Large intestine (tissue), 3 donors: ENCODE measurements at regions not wholly inside any gene's neighbourhood (a gene's known extent, or its start where the extent isn't known, plus 50 kb on each side); places are given as distances from the start of the nearest gene placed in this dataset.

Experiments
- DNase-seq, 2 donors: peaks; one replicate each; pipeline versions ENCODE4 v3.0.0 to v3.0.0-alpha.2; 2013
- H3K27ac ChIP-seq: one replicate; pipeline ENCODE4 v1.5.1; 2013; ENCODE audit warnings: low read length
- H3K27me3 ChIP-seq: 2 replicates; pipeline ENCODE4 v1.6.1; 2013; ENCODE audit warnings: low read length; ENCODE audit not compliant: control insufficient read depth, insufficient read depth
- H3K36me3 ChIP-seq: 2 replicates; pipeline ENCODE4 v1.6.1; 2013; ENCODE audit warnings: low read length; ENCODE audit not compliant: control insufficient read depth, insufficient read depth
- H3K4me1 ChIP-seq: one replicate; pipeline ENCODE4 v1.6.1; 2013; ENCODE audit warnings: low read length; ENCODE audit not compliant: control insufficient read depth, insufficient read depth
- H3K4me3 ChIP-seq: one replicate; pipeline ENCODE4 v1.5.1; 2013; ENCODE audit warnings: low read length
- H3K9me3 ChIP-seq: one replicate; pipeline ENCODE4 v1.6.1; 2013; ENCODE audit warnings: mild to moderate bottlenecking, low read depth, low read length, moderate library complexity; ENCODE audit not compliant: control insufficient read depth
- WGBS: methylation state at CpG from one replicate; pipeline ENCODE4 v1.1.5; 2013; ENCODE audit warnings: low lambda C conversion rate; ENCODE audit not compliant: insufficient coverage; 5-methylcytosine and 5-hydroxymethylcytosine counted together

DNA sequence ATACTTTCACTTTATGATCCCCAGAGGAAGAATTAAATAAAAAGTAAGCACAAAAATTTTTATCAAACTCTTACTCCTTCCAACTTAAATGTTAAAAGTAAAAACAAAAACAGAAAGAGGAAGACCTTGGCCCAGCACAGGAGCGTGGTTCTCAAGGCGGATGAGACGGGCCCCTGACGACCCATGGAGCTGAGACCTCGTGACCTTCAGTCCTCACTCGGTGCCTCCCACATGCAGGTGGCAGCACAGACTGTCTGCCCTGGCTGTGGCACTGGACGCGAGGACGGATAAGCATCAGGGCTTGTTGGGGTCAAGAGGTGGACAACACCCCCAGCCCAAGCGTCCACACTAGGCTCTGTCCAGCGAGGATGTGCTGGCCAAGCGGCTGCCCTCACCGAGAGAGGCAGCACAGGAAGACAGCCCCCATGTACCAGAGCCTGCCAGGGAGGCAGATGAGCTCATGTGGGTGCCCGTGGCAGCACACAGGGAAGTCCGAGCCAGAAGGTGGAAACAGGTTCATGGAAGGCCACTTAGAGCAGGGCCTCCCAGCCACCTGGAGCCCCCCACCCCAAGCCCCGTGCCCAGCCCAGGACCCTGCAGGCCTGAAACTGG lies 1389.8 kb downstream of the TBC1D22A start:
- no peak for DNase-seq
- H3K27me3 ChIP-seq: no peaks in the 10 kb centered on the region
- WGBS: 20% methylated on average over 1 of the region's 16 CpGs
- no peak overlapping the region for H3K4me3 ChIP-seq
- no peaks in the 10 kb centered on the region for H3K4me1 ChIP-seq
- no peak overlapping the region for H3K27ac ChIP-seq
- no peaks in the 10 kb centered on the region for H3K36me3 ChIP-seq
- no peaks in the 10 kb centered on the region for H3K9me3 ChIP-seq

DNA sequence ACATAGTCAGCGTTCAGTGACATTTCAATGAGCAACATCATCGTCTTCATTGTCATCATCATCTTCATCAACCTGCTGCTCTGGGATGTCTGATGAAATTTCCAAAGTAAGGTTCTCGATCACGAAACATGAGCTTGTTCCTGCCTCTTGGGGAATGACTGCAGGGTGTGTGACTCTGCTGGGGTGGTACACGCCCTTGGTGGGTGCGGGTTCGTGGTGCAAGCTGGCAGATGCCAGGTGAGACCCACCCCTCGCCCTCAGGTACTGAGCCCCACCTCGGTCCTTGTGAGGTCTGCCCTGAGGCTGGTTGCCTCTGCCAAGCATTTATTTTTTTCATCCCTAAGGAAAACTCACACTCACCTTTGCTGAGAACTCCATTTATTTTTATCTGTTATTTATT lies 1389.2 kb downstream of the TBC1D22A start:
- H3K27ac ChIP-seq: no peak overlapping the region
- H3K4me3 ChIP-seq: no peak overlapping the region
- H3K27me3 ChIP-seq: no peaks in the 10 kb centered on the region
- H3K4me1 ChIP-seq: no peaks in the 10 kb centered on the region
- H3K9me3 ChIP-seq: no peaks in the 10 kb centered on the region
- H3K36me3 ChIP-seq: no peaks in the 10 kb centered on the region
- DNase-seq: no peak
- WGBS: 80% methylated on average over 1 of the region's 9 CpGs

GRCh38 chr22:48147831-48148230 lies 1385.4 kb downstream of the TBC1D22A start:
- no peak overlapping the region for H3K27ac ChIP-seq
- no CpG with 5 or more reads among the region's 9 CpGs for WGBS
- no peak overlapping the region for H3K4me3 ChIP-seq
- H3K27me3 ChIP-seq: no peaks in the 10 kb centered on the region
- no peaks in the 10 kb centered on the region for H3K36me3 ChIP-seq
- H3K4me1 ChIP-seq: no peaks in the 10 kb centered on the region
- DNase-seq: no peak
- no peaks in the 10 kb centered on the region for H3K9me3 ChIP-seq

DNA sequence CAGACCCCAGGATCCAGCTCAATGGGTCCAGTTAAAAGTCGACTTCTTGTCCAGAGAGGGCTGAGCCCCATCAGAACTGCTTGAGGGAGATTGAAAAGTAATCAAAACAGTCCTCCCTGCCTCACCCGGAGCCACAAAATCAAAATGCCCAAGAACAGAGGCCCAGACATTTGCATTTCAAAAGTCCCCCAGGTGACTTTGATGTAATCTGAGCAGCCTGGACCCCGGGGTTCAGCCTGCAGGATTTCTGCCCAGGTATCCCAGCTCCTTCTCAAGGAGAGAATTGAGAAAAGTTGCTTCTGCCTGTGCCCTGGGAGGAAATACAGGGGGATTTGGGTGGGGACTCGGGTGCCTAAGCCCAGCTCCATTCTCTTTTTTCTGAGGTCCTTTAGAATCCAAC lies 1385.0 kb downstream of the TBC1D22A start:
- H3K36me3 ChIP-seq: no peaks in the 10 kb centered on the region
- H3K9me3 ChIP-seq: no peaks in the 10 kb centered on the region
- H3K27ac ChIP-seq: no peak overlapping the region
- no peak for DNase-seq
- no peak overlapping the region for H3K4me3 ChIP-seq
- H3K27me3 ChIP-seq: no peaks in the 10 kb centered on the region
- no CpG with 5 or more reads among the region's 4 CpGs for WGBS
- H3K4me1 ChIP-seq: no peaks in the 10 kb centered on the region

DNA sequence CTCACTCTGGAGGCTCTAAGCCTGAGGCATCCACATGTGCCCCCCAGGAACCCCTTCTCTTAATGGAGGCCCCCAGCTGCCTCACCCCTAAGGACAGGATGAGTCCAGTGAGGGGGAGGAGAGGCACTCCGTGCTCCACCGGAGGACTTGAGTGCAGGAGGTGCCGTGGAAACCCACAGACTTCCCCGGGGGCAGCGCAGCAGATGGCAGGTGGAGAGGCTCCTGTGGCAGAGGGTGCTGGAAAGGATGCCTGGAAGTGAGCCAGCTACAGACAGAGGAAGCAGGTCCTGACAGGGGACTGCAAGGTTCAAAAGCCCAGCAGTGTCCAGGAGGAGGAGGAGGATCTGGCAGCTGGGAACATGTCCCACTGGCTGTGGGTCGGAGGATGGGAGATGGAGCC lies 1384.0 kb downstream of the TBC1D22A start:
- WGBS: 90% methylated on average over 2 of the region's 6 CpGs

GRCh38 chr22:48145738-48146137 lies 1383.3 kb downstream of the TBC1D22A start:
- H3K27me3 ChIP-seq: no peaks in the 10 kb centered on the region
- H3K9me3 ChIP-seq: no peaks in the 10 kb centered on the region
- no peak overlapping the region for H3K4me3 ChIP-seq
- no peaks in the 10 kb centered on the region for H3K4me1 ChIP-seq
- no peak for DNase-seq
- no CpG with 5 or more reads among the region's 7 CpGs for WGBS
- H3K36me3 ChIP-seq: no peaks in the 10 kb centered on the region
- H3K27ac ChIP-seq: no peak overlapping the region

More for the DNA sequence above, 1384.0 kb downstream of the TBC1D22A start:
- DNase-seq: no peak
- no peaks in the 10 kb centered on the region for H3K36me3 ChIP-seq
- H3K4me1 ChIP-seq: no peaks in the 10 kb centered on the region
- no peaks in the 10 kb centered on the region for H3K9me3 ChIP-seq
- H3K27me3 ChIP-seq: no peaks in the 10 kb centered on the region
- no peak overlapping the region for H3K27ac ChIP-seq
- no peak overlapping the region for H3K4me3 ChIP-seq

- no peaks in the 10 kb centered on the region for H3K36me3 ChIP-seq
- no peak overlapping the region for H3K27ac ChIP-seq
- H3K4me1 ChIP-seq: no peaks in the 10 kb centered on the region
- WGBS: no CpG with 5 or more reads among the region's 4 CpGs
- no peak for DNase-seq
- H3K9me3 ChIP-seq: no peaks in the 10 kb centered on the region
- no peaks in the 10 kb centered on the region for H3K27me3 ChIP-seq
- H3K4me3 ChIP-seq: no peak overlapping the region
These were observed 1381.9 kb downstream of the TBC1D22A start for GRCh38 chr22:48144318-48144717.

GRCh38 chr22:48143856-48144255 lies 1381.4 kb downstream of the TBC1D22A start:
- Histone ChIP-seq H3K36me3 (no peaks in the 10 kb centered on the region), H3K9me3 (no peaks in the 10 kb centered on the region), H3K4me3 (no peak overlapping the region), H3K27me3 (no peaks in the 10 kb centered on the region), H3K27ac (no peak overlapping the region), H3K4me1 (no peaks in the 10 kb centered on the region)
- no peak for DNase-seq
- WGBS: no CpG with 5 or more reads among the region's 7 CpGs

DNA sequence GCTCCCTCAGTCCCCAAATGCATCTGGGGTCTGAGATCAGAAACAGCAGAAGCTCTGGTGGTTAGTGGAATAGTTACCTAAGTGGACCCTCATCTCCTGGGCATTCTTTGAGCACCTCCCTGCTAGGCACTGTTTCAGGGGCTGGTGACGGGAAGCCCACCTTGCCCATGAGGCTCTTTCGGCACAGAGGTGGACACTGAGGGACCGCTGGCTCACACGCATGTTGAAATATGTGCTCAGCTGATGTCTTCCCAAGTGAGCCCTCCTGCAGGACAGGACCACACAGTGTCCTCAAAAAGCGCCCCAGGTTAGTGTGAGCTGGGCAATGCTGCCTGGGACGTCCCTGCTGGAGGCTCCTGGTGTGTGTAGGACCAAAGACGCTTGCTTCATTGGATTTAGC lies 1379.9 kb downstream of the TBC1D22A start:
- Histone ChIP-seq H3K9me3 (no peaks in the 10 kb centered on the region), H3K27me3 (no peaks in the 10 kb centered on the region), H3K36me3 (no peaks in the 10 kb centered on the region), H3K4me1 (no peaks in the 10 kb centered on the region), H3K27ac (no peak overlapping the region), H3K4me3 (no peak overlapping the region)
- DNase-seq: no peak
- no CpG with 5 or more reads among the region's 7 CpGs for WGBS

DNA sequence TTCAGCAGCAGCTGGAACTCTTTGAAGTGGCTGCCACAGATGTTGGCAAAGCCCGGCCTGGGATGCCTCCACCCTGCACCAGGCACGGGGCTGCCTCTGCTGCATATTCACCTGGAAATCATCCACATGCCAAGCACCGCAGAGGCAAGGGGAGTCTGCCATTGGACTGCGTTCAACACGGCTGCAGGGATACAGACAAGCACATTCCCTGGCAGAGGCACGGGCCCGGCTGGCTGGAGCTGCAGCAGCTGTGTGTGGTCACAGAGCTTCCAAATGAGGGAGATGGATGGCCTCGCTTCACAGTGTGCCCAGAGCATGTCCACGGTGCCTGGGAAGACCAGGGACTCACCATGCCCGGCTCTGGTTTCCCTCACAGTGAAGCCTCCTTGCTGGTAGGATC lies 1378.9 kb downstream of the TBC1D22A start:
- no peak overlapping the region for H3K27ac ChIP-seq
- H3K27me3 ChIP-seq: no peaks in the 10 kb centered on the region
- H3K36me3 ChIP-seq: no peaks in the 10 kb centered on the region
- H3K4me1 ChIP-seq: no peaks in the 10 kb centered on the region
- DNase-seq: no peak
- no peaks in the 10 kb centered on the region for H3K9me3 ChIP-seq
- H3K4me3 ChIP-seq: no peak overlapping the region
- WGBS: no CpG with 5 or more reads among the region's 10 CpGs

GRCh38 chr22:48140261-48140813 lies 1377.9 kb downstream of the TBC1D22A start:
- H3K27me3 ChIP-seq: no peaks in the 10 kb centered on the region
- WGBS: no CpG with 5 or more reads among the region's 10 CpGs
- no peak overlapping the region for H3K4me3 ChIP-seq
- H3K4me1 ChIP-seq: no peaks in the 10 kb centered on the region
- DNase-seq: no peak
- H3K9me3 ChIP-seq: no peaks in the 10 kb centered on the region
- no peak overlapping the region for H3K27ac ChIP-seq
- no peaks in the 10 kb centered on the region for H3K36me3 ChIP-seq
